GM18498 (cell line): ENCODE measurements at regions not wholly inside any gene's neighbourhood (a gene's known extent, or its start where the extent isn't known, plus 50 kb on each side); places are given as distances from the start of the nearest gene placed in this dataset.

Experiments used
- ATAC-seq: cut with Tn5 transposase; IDR thresholded peaks from one replicate; pipeline ENCODE4 v1.9.1; 2021; ENCODE audit warnings: mild to moderate bottlenecking, moderate library complexity; ENCODE audit not compliant: unreplicated experiment

DNA sequence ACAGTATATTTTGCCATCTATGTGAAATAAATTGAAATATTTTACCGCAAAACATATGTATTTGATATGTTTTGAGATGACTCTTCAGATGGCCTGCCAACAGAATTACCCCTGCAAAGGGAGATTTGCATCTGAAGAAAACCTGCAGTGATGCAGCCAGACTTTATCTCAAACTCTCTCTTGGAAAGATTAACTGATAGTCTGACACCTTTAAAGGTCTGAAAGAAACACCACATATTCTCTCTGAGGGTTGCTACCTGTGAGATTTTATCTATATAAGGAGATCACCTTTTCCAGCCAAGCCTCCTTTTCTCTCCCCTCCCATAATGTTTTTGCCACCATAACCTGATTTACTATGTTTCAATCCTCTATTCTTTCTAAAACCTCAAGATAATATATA lies 1106.3 kb upstream of the IGFBP7 start:
- no peak for ATAC-seq

DNA sequence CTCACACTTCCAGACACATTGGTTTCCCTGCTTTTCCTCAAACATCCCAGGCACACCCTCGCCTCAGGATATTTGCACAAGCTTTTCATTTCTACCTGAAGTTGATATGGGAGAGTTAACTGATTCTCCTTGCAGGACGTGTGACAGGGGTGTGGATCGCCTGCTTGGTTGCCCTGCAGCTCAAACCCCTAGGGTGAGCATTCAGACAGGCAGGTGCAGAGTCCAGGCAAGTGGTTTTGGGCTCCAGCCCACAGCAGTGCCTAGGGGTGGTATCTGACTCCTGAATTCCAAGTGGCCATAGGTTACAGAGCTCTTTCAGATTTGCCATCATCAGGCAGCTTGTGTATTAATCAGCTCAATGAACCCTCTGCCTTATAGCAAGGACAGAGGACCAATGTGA lies 1104.2 kb upstream of the IGFBP7 start:
- no peak for ATAC-seq

DNA sequence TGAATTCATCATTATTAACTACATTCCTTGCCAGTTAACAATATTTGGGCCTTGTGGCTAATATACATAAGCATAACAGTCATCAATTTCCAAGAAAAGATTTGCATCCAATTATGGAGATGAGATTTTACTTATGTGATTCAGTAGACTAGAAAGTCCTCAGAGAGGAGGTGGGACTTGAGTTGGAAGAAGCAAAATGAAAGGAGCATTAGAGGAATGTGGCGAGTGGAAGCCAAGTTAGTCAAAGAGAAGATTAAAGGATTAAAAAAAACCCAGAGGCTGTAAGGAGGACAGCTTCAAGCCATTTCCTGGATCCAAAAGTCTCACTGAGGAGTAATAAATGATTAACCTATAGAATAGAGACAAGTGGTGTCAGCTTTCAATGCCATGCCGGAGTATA lies 1099.4 kb upstream of the IGFBP7 start:
- no peak for ATAC-seq

- no peak for ATAC-seq
These were observed 1098.8 kb upstream of the IGFBP7 start for GRCh38 chr4:58209001-58209400.

GRCh38 chr4:58205446-58206235 lies 1095.5 kb upstream of the IGFBP7 start:
- ATAC-seq = no peak

- ATAC-seq = no peak
These were observed 1082.0 kb upstream of the IGFBP7 start for GRCh38 chr4:58192217-58192616.

DNA sequence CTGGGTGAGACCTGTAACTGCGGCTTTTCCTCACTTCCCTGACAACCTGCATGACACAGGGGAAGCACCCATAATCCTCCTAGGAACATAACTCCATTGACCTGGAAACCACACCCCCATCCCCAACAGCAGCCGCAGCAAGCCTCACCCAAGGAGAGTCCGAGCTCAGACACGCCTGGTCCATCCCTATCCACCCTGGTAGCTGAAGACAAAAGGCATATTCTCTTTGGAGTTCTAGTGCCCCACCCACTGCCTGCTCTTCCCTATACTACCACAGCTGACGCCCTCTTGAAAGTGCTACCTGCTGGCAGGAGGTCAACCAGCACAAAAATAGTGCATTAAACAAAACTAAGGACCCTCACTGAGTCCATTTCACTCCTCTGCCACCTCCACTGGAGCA lies 1080.9 kb upstream of the IGFBP7 start:
- ATAC-seq = no peak

GRCh38 chr4:58188316-58188715 lies 1078.1 kb upstream of the IGFBP7 start:
- ATAC-seq = no peak

DNA sequence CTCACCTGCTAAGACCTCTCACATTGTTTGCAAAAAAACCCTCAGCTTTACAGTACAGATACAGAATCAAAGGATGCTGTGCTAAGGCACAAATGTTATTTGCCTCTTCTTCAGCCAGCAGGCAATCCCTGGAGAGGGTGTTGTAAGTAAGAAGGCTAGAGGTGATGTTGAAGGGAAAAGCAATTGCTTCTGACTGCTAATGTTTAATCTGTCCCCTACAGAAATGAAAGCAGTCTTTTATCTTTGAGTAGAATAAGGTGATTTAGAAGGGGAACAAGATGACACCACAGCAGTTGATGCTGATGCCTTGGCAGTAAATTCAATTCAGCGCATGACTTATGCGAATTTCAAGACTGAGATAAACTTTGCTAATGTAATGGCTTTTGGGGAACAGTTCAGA lies 1064.8 kb upstream of the IGFBP7 start:
- ATAC-seq = no peak

DNA sequence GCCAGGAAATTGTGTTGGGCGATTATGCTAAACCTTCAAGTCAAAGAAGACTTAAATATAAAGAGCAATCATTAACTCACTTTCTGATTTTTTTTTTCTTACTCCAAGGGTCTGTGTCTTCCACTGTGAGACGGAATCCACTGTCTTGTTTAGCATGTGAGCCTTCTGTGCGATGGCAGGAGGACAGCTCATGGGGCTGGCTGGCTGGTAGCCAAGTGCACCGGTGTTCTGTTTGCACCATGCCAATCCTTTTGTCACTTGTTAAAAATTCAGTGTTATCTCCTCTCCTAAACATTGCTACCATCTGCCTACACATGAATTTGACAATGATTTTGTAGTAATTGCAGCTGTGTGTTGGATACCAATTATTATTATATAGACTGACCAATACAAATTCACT lies 1056.3 kb upstream of the IGFBP7 start:
- no peak for ATAC-seq

GRCh38 chr4:58163156-58163555 lies 1053.0 kb upstream of the IGFBP7 start:
- ATAC-seq = no peak

GRCh38 chr4:58149404-58150085 lies 1039.4 kb upstream of the IGFBP7 start:
- no peak for ATAC-seq

DNA sequence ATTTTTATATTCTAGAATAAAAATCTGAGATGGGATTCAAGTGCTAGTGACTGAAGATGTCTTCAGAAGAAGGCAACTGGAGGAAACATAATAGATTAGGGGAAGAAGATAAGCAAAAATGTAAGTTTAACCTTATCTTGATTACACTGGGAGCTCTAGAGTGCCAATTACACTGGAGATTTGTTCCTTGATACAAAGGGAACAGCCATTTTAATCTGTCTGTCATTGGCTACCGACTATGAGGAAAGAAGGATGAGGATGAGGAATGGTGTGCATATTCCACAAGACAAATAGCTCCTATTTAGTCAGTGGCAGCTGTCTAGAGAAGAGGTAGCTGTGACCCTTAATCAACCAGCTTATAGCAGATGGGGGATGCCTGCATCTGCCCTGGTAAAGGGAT lies 1034.5 kb upstream of the IGFBP7 start:
- ATAC-seq = no peak

GRCh38 chr4:58138786-58139668 lies 1028.8 kb upstream of the IGFBP7 start:
- no peak for ATAC-seq

DNA sequence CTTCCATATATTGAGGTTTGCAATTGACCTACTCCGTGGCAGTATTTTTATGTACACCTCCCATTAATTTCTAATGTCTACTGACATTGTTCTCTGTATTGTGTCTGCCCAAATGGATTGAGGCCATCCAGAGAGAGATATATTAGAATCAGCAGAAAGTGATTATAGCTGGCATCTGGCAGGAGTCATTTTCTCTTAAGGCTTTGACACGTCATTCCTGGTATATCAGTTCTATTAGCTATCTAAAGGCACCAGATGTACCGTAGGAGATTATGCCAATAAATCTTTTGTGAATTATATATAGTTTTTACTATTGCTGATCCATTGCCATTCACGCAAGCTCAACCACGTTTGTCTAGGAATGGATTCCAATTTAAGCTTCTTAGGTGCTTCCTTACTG lies 1026.4 kb upstream of the IGFBP7 start:
- no peak for ATAC-seq

DNA sequence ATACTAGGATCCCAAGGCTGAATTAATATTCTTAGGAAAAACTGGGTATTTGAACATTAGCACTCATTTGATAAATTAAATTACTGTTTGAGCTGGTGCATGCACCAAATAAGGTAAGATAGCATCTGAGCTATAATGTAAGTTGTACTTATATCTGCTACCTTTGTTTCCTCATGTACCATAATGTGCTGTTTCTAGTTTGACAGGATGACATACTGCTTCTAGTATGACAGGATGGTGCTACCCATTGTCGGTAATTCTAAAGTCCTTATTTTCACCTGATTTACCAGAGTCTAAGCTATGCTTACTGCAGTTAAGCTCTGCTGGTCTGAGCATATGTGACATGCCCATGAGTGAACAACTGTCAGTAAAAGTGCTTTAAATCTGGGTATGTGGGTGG lies 1017.5 kb upstream of the IGFBP7 start:
- no peak for ATAC-seq

GRCh38 chr4:58119298-58119697 lies 1009.1 kb upstream of the IGFBP7 start:
- no peak for ATAC-seq

DNA sequence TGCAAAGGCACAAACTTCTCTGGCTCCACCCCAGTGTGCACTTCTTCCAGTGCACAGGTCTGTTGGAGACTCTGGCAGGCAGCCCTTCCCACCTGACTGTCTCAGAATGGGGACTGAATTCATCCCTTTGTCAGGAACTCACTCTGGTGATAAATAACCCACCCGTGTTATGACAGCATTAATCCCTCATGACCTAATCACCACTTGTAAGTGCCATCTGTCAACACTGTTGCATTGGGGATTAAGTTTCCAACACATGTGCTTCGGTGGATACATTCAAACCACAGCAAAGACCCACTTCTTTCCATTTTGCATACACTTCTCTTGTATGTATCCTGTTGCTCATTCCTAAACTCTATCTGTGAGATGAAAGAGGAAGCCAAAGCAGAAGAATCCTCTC lies 1002.9 kb upstream of the IGFBP7 start:
- no peak for ATAC-seq

DNA sequence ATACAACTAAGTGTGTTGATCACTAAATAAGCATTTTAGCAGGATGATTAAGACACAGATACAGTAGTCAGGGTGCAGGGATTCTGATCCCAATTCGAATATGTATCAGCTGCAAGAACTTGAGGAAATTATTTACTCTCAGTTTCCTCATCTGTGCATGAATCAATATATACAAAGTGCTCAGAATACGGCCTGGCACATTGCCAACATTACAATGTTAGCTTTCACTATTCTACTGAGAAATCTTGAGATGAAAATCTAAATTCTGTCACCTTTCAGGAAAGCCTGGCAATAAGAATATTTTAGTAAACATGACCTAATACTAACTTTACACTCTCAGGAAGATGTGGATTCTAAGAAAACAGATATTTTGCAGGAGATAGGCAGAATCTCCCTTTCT lies 1001.6 kb upstream of the IGFBP7 start:
- no peak for ATAC-seq

DNA sequence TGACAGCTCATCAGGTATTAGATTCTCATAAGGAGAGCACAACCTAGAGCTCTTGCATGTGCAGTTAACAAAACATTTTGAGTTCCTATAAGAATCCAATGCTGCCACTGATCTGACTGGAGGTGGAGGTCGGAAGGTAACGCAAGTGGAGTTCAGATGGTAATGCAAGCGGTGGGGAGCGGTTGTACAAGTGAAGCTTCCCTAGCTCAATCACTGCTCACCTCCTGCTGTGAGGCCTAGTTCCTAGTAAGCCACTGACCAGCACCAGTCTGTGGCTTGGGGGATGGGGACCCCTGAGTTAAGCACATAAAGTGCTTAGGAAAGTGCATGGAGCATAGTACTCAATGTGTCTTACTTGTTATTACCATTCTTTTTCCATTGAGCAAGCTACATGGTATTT lies 983.2 kb upstream of the IGFBP7 start:
- no peak for ATAC-seq

- ATAC-seq = no peak
These were observed 980.4 kb upstream of the IGFBP7 start for GRCh38 chr4:58090539-58090938.

DNA sequence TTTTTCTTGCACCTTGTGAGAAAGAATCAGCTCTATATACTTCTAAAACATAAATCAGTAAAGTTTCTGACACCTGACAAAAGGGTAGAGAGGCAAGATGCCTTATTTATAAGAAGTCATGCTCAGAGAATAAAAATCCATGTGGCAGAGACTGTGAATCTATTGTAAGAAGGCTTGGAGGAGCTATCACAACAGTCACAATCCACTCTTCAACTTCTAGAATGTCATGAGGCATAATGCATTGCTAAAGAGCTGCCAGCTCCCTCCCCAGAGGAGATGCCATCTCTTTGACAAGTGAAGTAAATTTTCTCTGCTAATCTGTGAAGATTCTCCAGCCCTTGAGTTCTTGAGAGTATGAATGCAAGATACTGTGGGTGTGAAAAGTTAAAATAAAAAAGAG lies 971.2 kb upstream of the IGFBP7 start:
- ATAC-seq = no peak
